Right atrium auricular region (tissue), 2 donors: ENCODE measurements at regions not wholly inside any gene's neighbourhood (a gene's known extent, or its start where the extent isn't known, plus 50 kb on each side); places are given as distances from the start of the nearest gene placed in this dataset.

Experiments
- DNase-seq: peaks from one replicate; pipeline ENCODE4 v3.0.0-alpha.2; 2019; ENCODE audit warnings: low spot score
- H3K27ac ChIP-seq, 2 donors: fragments of 200-600 bp; sonication (generic); 1 replicate in 1 of 2; 2 replicates in 1 of 2; pipeline ENCODE4 v1.5.1; 2016 to 2019
- H3K27me3 ChIP-seq, 2 donors: fragments of 200-600 bp; sonication (generic); one replicate each; pipeline versions ENCODE4 v1.5.1 to v1.6.0; 2017 to 2019
- H3K36me3 ChIP-seq: fragments of 200-600 bp; sonication (generic); one replicate; pipeline ENCODE4 v1.5.1; 2016
- H3K4me1 ChIP-seq, 2 donors: fragments of 200-600 bp; sonication (generic); one replicate each; pipeline versions ENCODE4 v1.5.1 to v1.6.0; 2017 to 2019
- H3K4me3 ChIP-seq, 2 donors: fragments of 200-600 bp; sonication (generic); 1 replicate in 1 of 2; 2 replicates in 1 of 2; pipeline ENCODE4 v1.5.1; 2017 to 2019; ENCODE audit warnings: mild to moderate bottlenecking in 1 of 2, moderate library complexity in 1 of 2
- H3K9me3 ChIP-seq, 2 donors: fragments of 200-600 bp; sonication (generic); one replicate each; pipeline ENCODE4 v1.5.1; 2019
- CTCF ChIP-seq, 2 donors: fragments of 200-600 bp; sonication (generic); IDR thresholded peaks; one replicate each; pipeline ENCODE4 v1.5.1; 2019; ENCODE audit warnings: antibody characterized with exemption in 2 of 2

DNA sequence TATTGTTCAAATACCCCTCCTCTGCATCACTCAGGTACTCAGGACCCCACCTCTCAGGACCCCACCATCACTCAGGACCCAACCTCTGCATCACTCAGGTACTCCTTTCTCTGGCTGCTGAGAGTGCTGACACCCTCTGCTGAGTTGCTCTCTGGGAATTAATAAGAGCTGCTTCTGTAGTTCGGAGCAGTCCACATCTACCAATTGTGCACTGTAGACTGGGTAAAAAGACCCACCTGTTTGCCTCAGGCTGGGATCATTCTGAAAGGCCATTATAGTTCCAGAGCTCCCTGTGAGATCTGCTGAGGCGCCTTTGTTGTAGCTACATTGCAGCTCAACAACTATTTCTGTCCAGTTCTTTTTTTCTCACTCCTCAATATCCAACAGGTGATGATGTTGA is 276.3 kb upstream of the MYOCD start:
- H3K27me3 ChIP-seq, result no peaks in the 10 kb centered on the region
- H3K4me1 ChIP-seq, result no peaks in the 10 kb centered on the region
- TF ChIP-seq CTCF (IDR thresholded peaks at IDR 0.05), result no peak
- no peak for DNase-seq
- no peak overlapping the region for H3K4me3 ChIP-seq
- no peaks in the 10 kb centered on the region for H3K36me3 ChIP-seq
- no peak overlapping the region for H3K27ac ChIP-seq
- H3K9me3 ChIP-seq, result no peaks in the 10 kb centered on the region

- no peak for TF ChIP-seq CTCF (IDR thresholded peaks at IDR 0.05)
- no peaks in the 10 kb centered on the region for H3K9me3 ChIP-seq
- H3K36me3 ChIP-seq, result no peaks in the 10 kb centered on the region
- H3K4me3 ChIP-seq, result no peak overlapping the region
- no peak for DNase-seq
- H3K27ac ChIP-seq, result no peak overlapping the region
- no peaks in the 10 kb centered on the region for H3K4me1 ChIP-seq
- no peaks in the 10 kb centered on the region for H3K27me3 ChIP-seq
These were observed 275.1 kb upstream of the MYOCD start for GRCh38 chr17:12390631-12391030.

DNA sequence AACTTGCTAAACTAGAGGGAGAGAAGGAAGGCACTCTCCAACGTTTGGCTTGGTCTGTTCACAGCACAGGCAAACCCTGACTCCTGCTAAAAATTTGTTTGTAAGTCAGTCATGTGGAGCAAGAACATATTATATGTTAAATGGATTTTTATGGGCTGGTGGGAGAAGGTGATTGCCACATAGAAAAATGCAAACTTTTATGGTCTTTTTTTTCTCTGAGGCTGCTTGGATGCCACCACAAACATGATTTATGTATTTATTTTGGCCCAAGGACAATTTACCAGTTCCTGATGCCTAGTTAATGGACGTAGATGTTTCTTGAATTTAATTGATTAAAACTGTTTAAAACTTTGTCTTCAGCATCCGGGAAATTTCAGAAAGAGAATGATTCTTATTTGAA is 274.2 kb upstream of the MYOCD start:
- H3K27ac ChIP-seq, result no peak overlapping the region
- no peaks in the 10 kb centered on the region for H3K4me1 ChIP-seq
- no peak for TF ChIP-seq CTCF (IDR thresholded peaks at IDR 0.05)
- no peak overlapping the region for H3K4me3 ChIP-seq
- no peaks in the 10 kb centered on the region for H3K9me3 ChIP-seq
- no peak for DNase-seq
- H3K27me3 ChIP-seq, result no peaks in the 10 kb centered on the region
- H3K36me3 ChIP-seq, result no peaks in the 10 kb centered on the region

GRCh38 chr17:12395733-12396354 is 269.8 kb upstream of the MYOCD start:
- no peaks in the 10 kb centered on the region for H3K27me3 ChIP-seq
- peak in 1 of 2 donors; percentile 51 for TF ChIP-seq CTCF (IDR thresholded peaks at IDR 0.05)
- no peak for DNase-seq
- H3K36me3 ChIP-seq, result no peaks in the 10 kb centered on the region
- H3K4me1 ChIP-seq, result no peaks in the 10 kb centered on the region
- no peaks in the 10 kb centered on the region for H3K9me3 ChIP-seq
- H3K4me3 ChIP-seq, result no peak overlapping the region
- no peak overlapping the region for H3K27ac ChIP-seq

DNA sequence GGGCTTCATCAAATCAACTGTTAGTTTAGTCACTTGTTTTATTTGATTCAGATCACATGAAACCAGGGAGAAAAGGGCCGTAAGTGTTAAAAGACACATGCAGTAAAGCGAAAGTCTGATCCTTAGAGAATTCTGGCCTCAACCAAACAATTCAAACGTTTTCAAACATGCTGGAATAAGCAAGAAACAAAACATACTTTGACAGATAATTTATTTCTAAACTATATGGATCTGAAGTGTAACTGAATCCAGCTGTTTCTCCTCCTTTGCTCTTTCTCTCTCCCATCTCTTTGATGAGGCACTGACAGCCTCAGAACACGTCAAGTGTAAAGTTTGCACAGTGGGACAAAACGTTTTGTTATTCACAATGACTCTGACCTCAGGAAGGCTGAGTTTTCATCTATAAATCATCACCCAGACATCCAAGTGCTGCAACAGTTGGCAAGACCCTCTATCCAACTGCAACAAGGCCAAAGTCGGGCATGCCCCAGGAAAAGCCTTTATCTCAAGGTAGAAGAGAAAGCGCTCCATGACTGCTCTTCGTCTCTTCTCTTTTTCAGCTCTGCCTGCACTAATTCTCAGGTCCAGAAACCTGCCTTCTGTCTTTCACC is 267.1 kb upstream of the MYOCD start:
- no peak for TF ChIP-seq CTCF (IDR thresholded peaks at IDR 0.05)
- DNase-seq, result no peak
- H3K27me3 ChIP-seq, result no peaks in the 10 kb centered on the region
- no peaks in the 10 kb centered on the region for H3K9me3 ChIP-seq
- no peaks in the 10 kb centered on the region for H3K4me1 ChIP-seq
- no peaks in the 10 kb centered on the region for H3K36me3 ChIP-seq
- H3K4me3 ChIP-seq, result no peak overlapping the region
- no peak overlapping the region for H3K27ac ChIP-seq
